GM12891 (cell line): ENCODE measurements at regions not wholly inside any gene's neighbourhood (a gene's known extent, or its start where the extent isn't known, plus 50 kb on each side); places are given as distances from the start of the nearest gene placed in this dataset.

Experiments used
- DNase-seq: peaks from one replicate; pipeline ENCODE4 v3.0.0; 2011; ENCODE audit warnings: low spot score; ENCODE audit not compliant: insufficient read length
- FAIRE-seq: peaks from 2 replicates; lab custom pipeline; 2011; peaks lifted over from hg19 to GRCh38; lab: Jason Lieb, UNC
- PAX5 ChIP-seq: IDR thresholded peaks from 2 replicates; pipeline ENCODE4 v1.6.1; 2011; ENCODE audit warnings: low read length, moderate library complexity, mild to moderate bottlenecking; ENCODE audit not compliant: insufficient read depth, severe bottlenecking
- POLR2A ChIP-seq: IDR thresholded peaks from 2 replicates; pipeline ENCODE4 v1.6.1; 2011; ENCODE audit warnings: low read depth, low read length, control low read depth
- POLR2AphosphoS5 ChIP-seq: IDR thresholded peaks from 2 replicates; pipeline ENCODE4 v1.6.1; 2011; ENCODE audit warnings: low read depth, low read length, control low read depth
- POU2F2 ChIP-seq: IDR thresholded peaks from 2 replicates; pipeline ENCODE4 v1.6.1; 2011; ENCODE audit warnings: low read depth, mild to moderate bottlenecking, control low read depth, low read length, moderate library complexity
- SPI1 ChIP-seq: IDR thresholded peaks from 2 replicates; pipeline ENCODE4 v1.6.1; 2011; ENCODE audit warnings: low read depth, low read length, control low read depth
- TAF1 ChIP-seq: IDR thresholded peaks from 2 replicates; pipeline ENCODE4 v1.6.1; 2011; ENCODE audit warnings: low read depth, low read length, control low read depth

DNA sequence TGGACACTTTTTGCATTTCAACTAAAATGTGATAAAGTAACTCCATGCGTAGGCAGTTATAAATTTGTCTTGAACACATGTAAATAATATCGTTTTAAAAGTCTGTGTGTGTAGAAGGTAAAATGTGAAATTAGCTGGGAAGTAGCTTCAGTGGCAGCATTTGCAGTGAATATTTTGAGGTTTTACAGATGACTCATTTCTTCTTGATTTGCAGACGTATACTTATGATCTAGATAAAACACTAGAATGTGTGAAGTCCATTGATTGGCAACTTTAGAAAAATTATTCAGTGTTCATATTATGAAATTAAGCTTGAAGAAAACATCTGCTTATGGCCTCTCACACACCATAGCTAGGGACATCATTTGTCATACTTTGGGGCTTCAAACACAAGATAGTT lies 788.6 kb upstream of the NOVA1 start:
- DNase-seq (no peak), FAIRE-seq (no peak)
- TF ChIP-seq SPI1 (no peak), POLR2AphosphoS5 (no peak), POU2F2 (no peak), POLR2A (no peak), TAF1 (no peak), PAX5 (no peak)

DNA sequence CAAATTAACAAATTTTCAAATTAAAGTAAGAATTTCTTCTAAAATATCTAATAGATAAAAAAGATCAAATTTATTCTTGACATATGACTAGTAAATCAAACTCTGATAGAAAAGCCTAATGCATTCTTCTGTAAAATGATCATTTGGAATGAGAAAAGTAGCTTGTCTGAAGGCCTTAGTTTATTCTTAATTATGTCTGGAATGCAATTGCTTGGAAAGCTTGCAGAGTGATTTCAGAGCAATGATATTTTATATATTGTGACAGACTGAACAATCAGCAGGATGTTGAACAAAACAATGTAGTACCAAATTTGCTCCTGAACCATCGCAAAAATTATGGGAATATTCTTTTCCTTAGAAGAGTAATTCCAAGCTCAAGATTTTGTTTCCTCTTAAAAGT lies 789.6 kb upstream of the NOVA1 start:
- TF ChIP-seq POLR2A (no peak), SPI1 (no peak), TAF1 (no peak), POLR2AphosphoS5 (no peak), PAX5 (no peak), POU2F2 (no peak)
- FAIRE-seq (no peak), DNase-seq (no peak)

DNA sequence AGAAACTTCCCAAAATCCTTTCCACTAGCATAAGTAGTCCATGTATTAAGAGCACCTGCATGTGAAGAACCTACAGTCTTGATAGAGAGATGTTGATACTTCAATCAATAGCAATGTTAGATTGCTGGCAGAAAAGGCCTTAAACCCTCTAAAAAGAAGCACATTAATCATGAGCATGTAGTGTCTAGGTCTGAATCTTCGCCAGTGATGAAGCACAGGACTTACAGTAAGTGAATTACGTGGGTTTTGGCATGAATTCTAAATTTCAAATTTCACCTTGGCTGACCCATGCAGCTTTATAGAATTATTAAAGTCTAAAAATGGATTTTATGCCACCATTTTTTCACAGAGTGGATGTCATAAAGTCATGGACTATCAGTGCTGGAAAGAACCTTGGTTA lies 791.6 kb upstream of the NOVA1 start:
- DNase-seq = no peak
- FAIRE-seq = no peak
- no peak for TF ChIP-seq POLR2A
- no peak for TF ChIP-seq TAF1
- no peak for TF ChIP-seq PAX5
- no peak for TF ChIP-seq POU2F2
- no peak for TF ChIP-seq SPI1
- TF ChIP-seq POLR2AphosphoS5 = no peak

DNA sequence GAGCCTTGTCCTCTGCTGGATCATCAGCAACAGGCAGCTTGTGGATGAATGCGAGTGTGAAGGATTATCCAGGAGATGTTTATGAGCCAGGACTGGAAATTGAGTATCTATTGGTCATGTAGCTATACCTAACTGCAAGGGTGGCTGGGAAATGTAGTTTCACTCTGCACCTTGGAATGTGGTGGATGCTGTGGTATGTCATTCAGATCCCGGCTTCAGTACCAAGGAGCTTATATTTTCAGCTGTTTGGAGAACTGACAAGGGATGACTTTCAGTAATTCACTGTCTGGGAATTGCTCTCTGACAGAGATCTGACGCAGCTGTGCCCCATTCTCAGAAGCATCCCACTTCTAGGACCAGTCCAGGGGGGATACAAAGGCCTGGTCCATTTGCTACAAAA lies 792.3 kb upstream of the NOVA1 start:
- no peak for FAIRE-seq

DNA sequence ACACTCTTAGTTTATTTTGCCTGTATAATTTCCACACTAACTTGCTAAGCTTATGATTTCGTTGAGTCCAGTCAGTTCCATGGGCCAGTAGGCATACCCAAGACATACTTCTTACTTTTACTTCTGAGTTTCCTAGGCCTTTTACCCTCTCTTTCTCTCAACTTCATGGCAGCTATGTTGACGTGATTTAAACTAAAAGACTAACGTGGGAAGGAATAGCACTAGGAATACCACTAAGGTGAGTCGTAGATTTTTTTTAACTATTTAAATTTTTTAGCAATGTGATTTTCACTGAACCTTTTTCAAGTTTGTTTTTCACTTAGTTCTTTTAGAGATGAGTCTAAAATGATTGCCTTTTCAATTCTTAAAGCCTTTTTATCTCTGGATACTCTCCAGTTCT lies 793.5 kb upstream of the NOVA1 start:
- no peak for DNase-seq
- TF ChIP-seq SPI1 (no peak), TAF1 (no peak), PAX5 (no peak), POLR2A (no peak), POLR2AphosphoS5 (no peak), POU2F2 (no peak)
- no peak for FAIRE-seq

More for the DNA sequence above, 792.3 kb upstream of the NOVA1 start:
- TF ChIP-seq POLR2A (no peak), PAX5 (no peak), POLR2AphosphoS5 (no peak), TAF1 (no peak), POU2F2 (no peak), SPI1 (no peak)
- DNase-seq = no peak

DNA sequence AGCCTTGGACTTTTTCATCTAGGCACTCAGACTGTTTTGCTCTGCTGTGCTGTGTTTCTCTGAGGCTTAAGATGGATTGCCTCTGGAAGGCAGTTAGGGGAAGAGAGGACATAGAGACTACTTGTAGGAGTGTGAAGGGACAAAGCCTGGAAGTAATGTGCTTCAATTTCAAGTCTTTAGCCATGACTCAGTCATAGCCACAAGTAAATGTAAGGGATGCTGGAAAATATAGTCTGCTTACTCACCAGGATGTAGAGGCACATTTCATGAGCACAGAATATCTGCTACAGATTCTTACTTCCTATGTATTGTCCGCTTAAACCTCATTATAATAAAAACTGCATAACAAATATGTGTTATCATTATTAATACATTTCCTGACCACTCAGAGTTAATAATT lies 794.3 kb upstream of the NOVA1 start:
- no peak for FAIRE-seq
- TF ChIP-seq PAX5 = no peak
- no peak for DNase-seq

DNA sequence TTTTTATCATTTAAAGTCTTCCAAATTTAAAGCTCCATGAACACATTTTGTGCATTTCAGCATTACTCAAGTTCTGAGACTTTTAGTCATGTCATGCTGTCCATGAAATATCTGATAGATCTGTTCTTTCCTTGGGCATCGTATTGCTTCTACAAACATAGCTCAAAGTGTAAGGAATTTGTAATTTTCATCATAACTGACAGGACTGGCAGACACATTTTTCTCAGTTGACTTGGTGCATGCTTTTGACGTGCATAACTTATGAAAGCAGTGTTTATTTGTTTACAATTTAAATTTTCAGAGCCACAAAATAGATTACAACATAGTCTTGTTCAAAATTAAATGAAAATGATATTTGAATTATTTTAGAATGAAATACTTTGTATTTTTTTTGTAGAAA lies 812.1 kb upstream of the NOVA1 start:
- TF ChIP-seq SPI1 = no peak
- no peak for TF ChIP-seq POLR2A
- TF ChIP-seq POLR2AphosphoS5 = no peak
- TF ChIP-seq PAX5 = no peak
- TF ChIP-seq POU2F2 = no peak
- no peak for TF ChIP-seq TAF1
- FAIRE-seq = no peak
- no peak for DNase-seq

DNA sequence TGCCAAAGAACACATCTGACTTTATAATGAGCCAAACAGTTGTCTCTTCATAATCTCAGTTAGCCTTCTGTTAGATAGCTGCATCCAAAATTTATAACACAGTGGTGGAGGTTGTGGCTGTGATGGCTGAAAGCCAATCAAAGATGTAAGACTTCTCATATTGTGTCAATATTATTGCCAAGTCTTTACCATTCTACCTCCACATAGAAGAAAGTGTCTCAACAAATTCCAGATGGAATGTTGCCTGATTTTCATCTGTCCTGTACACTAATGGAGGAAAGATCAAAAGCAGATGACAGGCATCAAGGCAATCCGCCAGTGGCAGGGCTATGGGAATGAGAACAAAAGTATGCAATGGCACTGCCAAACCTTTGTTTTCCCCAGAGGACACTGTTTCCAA lies 813.1 kb upstream of the NOVA1 start:
- TF ChIP-seq POLR2A (no peak), PAX5 (no peak), POU2F2 (no peak), POLR2AphosphoS5 (no peak), SPI1 (no peak), TAF1 (no peak)
- no peak for FAIRE-seq
- DNase-seq = no peak

DNA sequence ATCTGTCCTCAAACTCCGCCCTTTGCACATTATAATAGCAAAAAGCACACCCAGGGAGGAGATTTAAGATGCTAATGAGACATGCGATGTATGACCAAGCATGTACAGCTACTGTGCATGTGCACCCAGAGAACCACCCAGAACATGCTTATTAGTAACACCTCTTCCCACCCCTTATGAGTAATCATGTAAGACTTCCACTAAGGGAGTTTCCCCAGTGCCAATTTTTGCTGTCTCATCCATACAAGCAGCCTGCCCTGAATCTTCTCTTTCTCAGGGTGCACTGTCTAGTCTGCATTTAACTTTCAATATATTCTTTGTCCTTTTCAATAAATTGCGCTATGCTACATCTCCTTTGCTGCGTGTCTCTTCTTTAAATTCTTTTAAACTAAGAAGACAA lies 830.0 kb upstream of the NOVA1 start:
- FAIRE-seq (no peak), DNase-seq (no peak)
- TF ChIP-seq POU2F2 (no peak), TAF1 (no peak), PAX5 (no peak), SPI1 (no peak), POLR2AphosphoS5 (no peak), POLR2A (no peak)

DNA sequence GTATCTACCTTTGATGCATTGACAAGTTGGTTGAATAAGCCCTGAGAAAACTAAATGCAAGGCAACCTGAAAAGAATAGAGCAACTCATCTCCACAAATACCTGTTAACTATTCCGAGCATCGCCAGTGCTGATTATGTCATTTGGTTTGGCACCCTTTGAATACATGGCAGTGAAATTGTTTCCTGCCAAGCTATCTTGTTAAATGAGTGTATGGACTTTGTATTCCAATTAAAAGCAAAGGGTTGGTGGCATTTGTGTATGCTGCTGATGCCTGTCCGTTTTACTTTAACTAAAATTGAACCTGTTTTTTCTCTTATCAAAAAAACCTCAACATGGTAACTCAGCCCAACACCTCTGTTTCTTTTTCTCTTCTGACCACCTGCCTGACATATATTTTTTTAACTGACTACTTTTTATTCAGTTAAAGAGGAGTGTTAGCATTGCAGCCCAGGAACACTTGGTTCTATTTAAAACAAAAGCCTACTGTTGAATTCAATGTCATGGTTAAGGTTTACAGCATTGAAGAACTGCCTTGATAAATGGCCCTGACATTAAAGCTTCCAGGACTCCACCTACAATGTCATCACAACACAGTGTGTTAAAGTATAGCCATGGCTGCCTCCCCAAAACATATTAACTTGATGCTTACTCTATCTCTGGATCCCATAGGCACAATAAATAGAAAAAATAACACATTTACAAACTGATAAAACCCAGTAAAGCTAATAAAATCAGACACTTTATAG lies 838.3 kb upstream of the NOVA1 start:
- FAIRE-seq = no peak

More for the DNA sequence above, 838.3 kb upstream of the NOVA1 start:
- DNase-seq = no peak
- TF ChIP-seq POLR2A = no peak
- TF ChIP-seq POLR2AphosphoS5 = no peak
- no peak for TF ChIP-seq TAF1
- no peak for TF ChIP-seq POU2F2
- no peak for TF ChIP-seq SPI1
- no peak for TF ChIP-seq PAX5
